Right ventricle myocardium inferior (tissue), 1 donor: ENCODE measurements at regions not wholly inside any gene's neighbourhood (a gene's known extent, or its start where the extent isn't known, plus 50 kb on each side); places are given as distances from the start of the nearest gene placed in this dataset.
A peak's percentile ranks its signal among the peaks of the same experiment; 100 is the strongest.
"Not testable (repeated sequence)": the region's sequence is repeated elsewhere in the genome, so short reads cannot be mapped to it uniquely, and the experiment has no call there.

Source experiments
- ATAC-seq: fragments of 200-7000 bp; cut with Tn5 transposase; one replicate; pipeline ENCODE4 v1.9.1; 2020; ENCODE audit warnings: mild to moderate bottlenecking, moderate library complexity
- DNase-seq: peaks from one replicate; pipeline ENCODE4 v3.0.0; 2021; ENCODE audit errors: missing footprints
- intact Hi-C: fragments of 100-400 bp; cut with DNase I; formaldehyde crosslinking; loops from one replicate; pipeline ENCODE4 v1.11.0; 2022
- donor health status: DM: no; HTN: yes; CAD: no; lungs with severe emphysema.

GRCh38 chr2:220789961-220790360 is 782.1 kb downstream of the EPHA4 start:
- intact Hi-C loops = no loop called here
- DNase-seq = no peak
- no peak for ATAC-seq

GRCh38 chr2:220795705-220796104 is 776.4 kb downstream of the EPHA4 start:
- ATAC-seq (no peak), DNase-seq (no peak)
- intact Hi-C loops = no loop called here

GRCh38 chr2:220811115-220811514 is 761.0 kb downstream of the EPHA4 start:
- intact Hi-C loops = no loop called here
- ATAC-seq (no peak), DNase-seq (no peak)

GRCh38 chr2:220811952-220812570 is 760.0 kb downstream of the EPHA4 start:
- no peak for DNase-seq
- intact Hi-C loops = no loop called here
- ATAC-seq = no peak

- ATAC-seq = no peak
- intact Hi-C loops = no loop called here
These were observed 757.7 kb downstream of the EPHA4 start for GRCh38 chr2:220814441-220814840.

GRCh38 chr2:220815698-220816097 is 756.4 kb downstream of the EPHA4 start:
- intact Hi-C loops = no loop called here
- ATAC-seq = no peak
- DNase-seq = no peak

More at GRCh38 chr2:220814441-220814840, 757.7 kb downstream of the EPHA4 start:
- no peak for DNase-seq

- DNase-seq = no peak
These were observed 750.4 kb downstream of the EPHA4 start for GRCh38 chr2:220821683-220822082.

GRCh38 chr2:220823590-220823989 is 748.5 kb downstream of the EPHA4 start:
- DNase-seq, intact Hi-C loops, ATAC-seq: not testable (repeated sequence)

More at GRCh38 chr2:220821683-220822082, 750.4 kb downstream of the EPHA4 start:
- no peak for ATAC-seq
- intact Hi-C loops = no loop called here

- no peak for DNase-seq
- no peak for ATAC-seq
- intact Hi-C loops = no loop called here
These were observed 738.7 kb downstream of the EPHA4 start for GRCh38 chr2:220833446-220833845.

GRCh38 chr2:220835583-220835982 is 736.5 kb downstream of the EPHA4 start:
- ATAC-seq = no peak
- no peak for DNase-seq
- intact Hi-C loops = no loop called here

- intact Hi-C loops = no loop called here
- ATAC-seq (no peak), DNase-seq (no peak)
These were observed 734.9 kb downstream of the EPHA4 start for GRCh38 chr2:220837226-220837625.

- intact Hi-C loops = no loop called here
- ATAC-seq (no peak), DNase-seq (no peak)
These were observed 729.0 kb downstream of the EPHA4 start for GRCh38 chr2:220842901-220843665.

- DNase-seq (no peak), ATAC-seq (no peak)
- intact Hi-C loops = no loop called here
These were observed 726.3 kb downstream of the EPHA4 start for GRCh38 chr2:220845766-220846273.

GRCh38 chr2:220847006-220847405 is 725.1 kb downstream of the EPHA4 start:
- intact Hi-C loops = no loop called here
- DNase-seq (no peak), ATAC-seq (no peak)

- no peak for ATAC-seq
- no peak for DNase-seq
- intact Hi-C loops = no loop called here
These were observed 724.5 kb downstream of the EPHA4 start for GRCh38 chr2:220847589-220847988.

GRCh38 chr2:220849433-220849832 is 722.7 kb downstream of the EPHA4 start:
- no peak for DNase-seq
- ATAC-seq = no peak
- intact Hi-C loops = no loop called here

- ATAC-seq (no peak), DNase-seq (no peak)
- intact Hi-C loops = no loop called here
These were observed 722.0 kb downstream of the EPHA4 start for GRCh38 chr2:220850116-220850515.

- ATAC-seq (peak; percentile 86), DNase-seq (no peak)
These were observed 716.8 kb downstream of the EPHA4 start for GRCh38 chr2:220855296-220855695.

GRCh38 chr2:220856486-220856885 is 715.6 kb downstream of the EPHA4 start:
- DNase-seq (no peak), ATAC-seq (no peak)
- intact Hi-C loops = no loop called here

More at GRCh38 chr2:220855296-220855695, 716.8 kb downstream of the EPHA4 start:
- intact Hi-C loops = no loop called here

GRCh38 chr2:220857368-220857767 is 714.7 kb downstream of the EPHA4 start:
- ATAC-seq = no peak
- no peak for DNase-seq
- intact Hi-C loops = no loop called here
